K562 (cell line): ENCODE measurements at regions not wholly inside any gene's neighbourhood (a gene's known extent, or its start where the extent isn't known, plus 50 kb on each side); places are given as distances from the start of the nearest gene placed in this dataset.

Source experiments
- ATAC-seq: fragments of 200-7000 bp; cut with Tn5 transposase; 3 replicates; pipeline ENCODE4 v1.9.1; 2020; ENCODE audit warnings: moderate library complexity
- BruUV-seq: library from RNA; stranded (reverse); fragments of 400-500 nt; replicated peaks from 2 replicates; lab custom pipeline; 2021; lab: Mats Ljungman, UMichigan
- CTCF ChIA-PET: fragments of 300-600 bp; formaldehyde crosslinking; extraction: SDS; loops from one replicate; lab custom pipeline; 2021; ENCODE audit warnings: low intra/inter-chr PET ratio; lab: Yijun Ruan, JAX
- POLR2A ChIA-PET: fragments of 300-600, 350-650 bp; sonication (Branson Sonifier 250); formaldehyde crosslinking; extraction: SDS; loops from one replicate; lab custom pipeline; 2021; ENCODE audit warnings: antibody characterized with exemption, inconsistent platforms; lab: Yijun Ruan, JAX
- DNase-seq, 4 experiments: peaks; one replicate each; pipeline versions ENCODE4 v3.0.0 to v3.0.0-alpha.2; 2011 to 2018; ENCODE audit warnings: low spot score in 3 of 4, mixed read lengths in 3 of 4; ENCODE audit errors: extremely low read depth in 1 of 4
- FAIRE-seq: peaks from 2 replicates; lab custom pipeline; 2011; peaks lifted over from hg19 to GRCh38; lab: Jason Lieb, UNC
- H2AFZ ChIP-seq: 2 replicates; pipeline ENCODE4 v1.6.0; 2011; ENCODE audit warnings: low read depth, low read length, control low read depth, inconsistent platforms
- H3K27ac ChIP-seq: fragments of 200-600 bp; 3 replicates; pipeline ENCODE4 v1.8.0; 2011; ENCODE audit warnings: low read depth, mild to moderate bottlenecking, control low read depth, inconsistent platforms, low read length, moderate library complexity, mixed read lengths; ENCODE audit errors: extremely low read depth
- H3K27me3 ChIP-seq, 2 experiments: fragments of 300-600 bp in 1 of 2; 2 replicates in 1 of 2; 3 replicates in 1 of 2; pipeline versions ENCODE4 v1.6.0 to v1.8.0; 2011; ENCODE audit warnings: inconsistent platforms in 2 of 2, low read length in 2 of 2, mild to moderate bottlenecking in 1 of 2, mixed read lengths in 1 of 2, moderate library complexity in 1 of 2; ENCODE audit not compliant: control insufficient read depth in 2 of 2, insufficient read depth in 2 of 2
- H3K36me3 ChIP-seq: fragments of 300-600 bp; 3 replicates; pipeline ENCODE4 v1.8.0; 2011; ENCODE audit warnings: mild to moderate bottlenecking, low read length, inconsistent platforms; ENCODE audit not compliant: control insufficient read depth, insufficient read depth
- H3K4me1 ChIP-seq, 2 experiments: fragments of 200-600 bp in 1 of 2; replicated peaks in 1 of 2; 2 replicates in 1 of 2; 3 replicates in 1 of 2; pipeline versions ENCODE4 v1.5.1 to v1.8.0; 2011; ENCODE audit warnings: inconsistent platforms in 2 of 2, low read length in 2 of 2, mild to moderate bottlenecking in 1 of 2, mixed read lengths in 1 of 2, moderate library complexity in 1 of 2; ENCODE audit not compliant: control insufficient read depth in 2 of 2, insufficient read depth in 2 of 2
- H3K4me2 ChIP-seq: 2 replicates; pipeline ENCODE4 v1.6.1; 2011; ENCODE audit warnings: low read length, control low read depth, inconsistent platforms, mixed read lengths; ENCODE audit not compliant: insufficient read depth
- H3K4me3 ChIP-seq: fragments of 200-600 bp; sonication (generic), shearing (Covaris generic); 2 replicates; pipeline ENCODE4 v1.5.1; 2016; ENCODE audit warnings: control low read depth, inconsistent platforms
- H3K79me2 ChIP-seq: fragments of 200-600 bp; 3 replicates; pipeline ENCODE4 v1.8.0; 2011; ENCODE audit warnings: low read length, inconsistent platforms; ENCODE audit not compliant: control insufficient read depth, insufficient read depth
- H3K9ac ChIP-seq, 2 experiments: 2 replicates each; pipeline versions ENCODE4 v1.6.0 to v1.6.1; 2011; ENCODE audit warnings: low read depth in 2 of 2, low read length in 2 of 2, control low read depth in 1 of 2, inconsistent platforms in 1 of 2, mild to moderate bottlenecking in 1 of 2, mixed read lengths in 1 of 2; ENCODE audit not compliant: insufficient read depth in 1 of 2
- H3K9me1 ChIP-seq: one replicate; pipeline ENCODE4 v1.6.0; 2011; ENCODE audit warnings: inconsistent platforms, mild to moderate bottlenecking, low read length, moderate library complexity; ENCODE audit not compliant: control insufficient read depth, insufficient read depth
- H3K9me3 ChIP-seq: replicated peaks from 2 replicates; pipeline ENCODE4 v1.5.1; 2011; ENCODE audit warnings: low read depth, low read length, inconsistent platforms; ENCODE audit not compliant: control insufficient read depth, insufficient read depth
- H4K20me1 ChIP-seq: replicated peaks from 2 replicates; pipeline ENCODE4 v1.6.1; 2011; ENCODE audit warnings: low read length, inconsistent platforms, mixed read lengths; ENCODE audit not compliant: control insufficient read depth, insufficient read depth
- ADNP ChIP-seq: fragments of 200-800 bp; sonication (Bioruptor generic); IDR thresholded peaks from 2 replicates; pipeline ENCODE4 v1.6.1; 2016; ENCODE audit warnings: missing genetic modification characterization, missing compliant biosample characterization
- E4F1 ChIP-seq: fragments of 250-450 bp; sonication (Bioruptor Pico); IDR thresholded peaks from 2 replicates; pipeline ENCODE4 v1.5.0; 2021; ENCODE audit warnings: mild to moderate bottlenecking, borderline replicate concordance
- ETS2 ChIP-seq: IDR thresholded peaks from 2 replicates; pipeline ENCODE4 v1.6.1; 2016; ENCODE audit warnings: borderline replicate concordance, missing genetic modification characterization, mild to moderate bottlenecking, moderate library complexity, missing compliant biosample characterization; ENCODE audit not compliant: poor library complexity, severe bottlenecking
- HMG20A ChIP-seq: fragments of 450-650 bp; formaldehyde crosslinking; conservative IDR thresholded peaks from 2 replicates; pipeline ENCODE4 v1.4.0; 2020; ENCODE audit warnings: mild to moderate bottlenecking, mixed read lengths
- HNRNPK ChIP-seq: fragments of 200-400 bp; formaldehyde crosslinking; IDR thresholded peaks from one replicate; pipeline ENCODE4 v1.6.1; 2018; ENCODE audit warnings: mild to moderate bottlenecking, low read depth, low read length; ENCODE audit not compliant: poor library complexity, severe bottlenecking
- LEF1 ChIP-seq: fragments of 450-650 bp; IDR thresholded peaks from 2 replicates; pipeline ENCODE4 v1.6.1; 2016; ENCODE audit warnings: mild to moderate bottlenecking
- NR2F6 ChIP-seq: fragments of 450-650 bp; formaldehyde crosslinking; IDR thresholded peaks from 2 replicates; pipeline ENCODE4 v1.4.0; 2020; ENCODE audit warnings: mild to moderate bottlenecking
- POLR2AphosphoS5 ChIP-seq: IDR thresholded peaks from 2 replicates; pipeline ENCODE4 v1.6.1; 2011; ENCODE audit warnings: mild to moderate bottlenecking, low read depth, low read length, moderate library complexity; ENCODE audit not compliant: control insufficient read depth, insufficient read depth
- RBM22 ChIP-seq: fragments of 200-400 bp; formaldehyde crosslinking; IDR thresholded peaks from 2 replicates; pipeline ENCODE4 v1.6.1; 2018; ENCODE audit warnings: low read length, low read depth; ENCODE audit not compliant: poor library complexity, severe bottlenecking
- SLC30A9 ChIP-seq: fragments of 250-450 bp; sonication (Bioruptor Pico); IDR thresholded peaks from 2 replicates; pipeline ENCODE4 v1.8.0; 2022; ENCODE audit warnings: mild to moderate bottlenecking, moderate library complexity
- SNRNP70 ChIP-seq: fragments of 200-400 bp; formaldehyde crosslinking; optimal IDR thresholded peaks from 2 replicates; pipeline ENCODE3; 2017; ENCODE audit warnings: low read depth, low read length
- U2AF1 ChIP-seq: fragments of 200-400 bp; formaldehyde crosslinking; optimal IDR thresholded peaks from 2 replicates; pipeline ENCODE3; 2017; ENCODE audit warnings: mild to moderate bottlenecking, low read depth, low read length, moderate library complexity
- ZNF174 ChIP-seq: fragments of 250-450 bp; sonication (Bioruptor Pico); IDR thresholded peaks from 2 replicates; pipeline ENCODE4 v1.4.0; 2020; ENCODE audit warnings: mild to moderate bottlenecking
- ZNF197 ChIP-seq: fragments of 200-800 bp; sonication (Bioruptor generic); IDR thresholded peaks from 2 replicates; pipeline ENCODE4 v1.6.1; 2016; ENCODE audit warnings: low read depth, missing genetic modification characterization, missing compliant biosample characterization
- ZNF324 ChIP-seq: fragments of 250-450 bp; sonication (Bioruptor Pico); IDR thresholded peaks from 2 replicates; pipeline ENCODE4 v1.4.0; 2020; ENCODE audit warnings: mild to moderate bottlenecking
- ZNF354B ChIP-seq: fragments of 250-450 bp; sonication (Bioruptor Pico); IDR thresholded peaks from 2 replicates; pipeline ENCODE4 v1.4.0; 2020
- WGBS: fragments of 100-300 bp; shearing (Covaris generic); methylation state at CpG from one replicate; pipeline ENCODE4 v1.1.6; 2016; ENCODE audit warnings: low coverage, mixed read lengths; ENCODE audit not compliant: insufficient coverage; ENCODE audit errors: missing lambda C conversion rate; 5-methylcytosine and 5-hydroxymethylcytosine counted together
- in situ Hi-C: fragments of 300-500 bp; cut with MboI; formaldehyde crosslinking; loops from 4 replicates; pipeline ENCODE4 v1.15.0; 2018; ENCODE audit warnings: inconsistent platforms, mixed read lengths
- intact Hi-C: fragments of 100-400 bp; cut with micrococcal nuclease; formaldehyde crosslinking; loops from 2 replicates; pipeline ENCODE4 v1.14.2; 2022

- TF ChIP-seq HMG20A (CRISPR knock-in tag) = no peak
- no peak for TF ChIP-seq POLR2AphosphoS5
- no peak for TF ChIP-seq E4F1
- no peak for TF ChIP-seq RBM22
- no peak for TF ChIP-seq LEF1
- TF ChIP-seq ZNF197 (CRISPR knock-in tag) = no peak
- no peak for TF ChIP-seq ZNF324 (CRISPR knock-in tag)
- TF ChIP-seq HNRNPK = no peak
- TF ChIP-seq SLC30A9 = no peak
- TF ChIP-seq U2AF1 = no peak
- no peak for TF ChIP-seq SNRNP70
These were observed 323.4 kb downstream of the CDH19 start (continued) for GRCh38 chr18:66280470-66280869.

GRCh38 chr18:66271962-66272361 is 331.9 kb downstream of the CDH19 start:
- no peak overlapping the region for H3K27ac ChIP-seq
- no peak overlapping the region for H3K4me2 ChIP-seq
- H2AFZ ChIP-seq = no peak overlapping the region
- CTCF ChIA-PET = no interaction called here
- no peaks in the 10 kb centered on the region for H3K4me1 ChIP-seq
- H3K9ac ChIP-seq = no peak overlapping the region
- POLR2A ChIA-PET = no interaction called here
- H3K9me3 ChIP-seq = no peaks in the 10 kb centered on the region
- no peaks in the 10 kb centered on the region for H3K36me3 ChIP-seq
- 0% methylated on average over 4 of the region's 4 CpGs for WGBS
- H3K27me3 ChIP-seq = no peaks in the 10 kb centered on the region
- TF ChIP-seq ZNF354B (CRISPR knock-in tag) = no peak
- no peak for TF ChIP-seq ADNP (tag)
- TF ChIP-seq NR2F6 (CRISPR knock-in tag) = no peak
- TF ChIP-seq ETS2 = no peak
- TF ChIP-seq ZNF174 (CRISPR knock-in tag) = no peak
- FAIRE-seq (no peak), ATAC-seq (no peak), DNase-seq (no peak)
- no peaks in the 10 kb centered on the region for H3K79me2 ChIP-seq
- in situ Hi-C loops = no loop called here
- intact Hi-C loops = no loop called here
- BruUV-seq = no TSS peak
- H4K20me1 ChIP-seq = no peaks in the 10 kb centered on the region
- H3K9me1 ChIP-seq = no peaks in the 10 kb centered on the region
- no peak overlapping the region for H3K4me3 ChIP-seq
